ENCODE measurements at regions not wholly inside any gene's neighbourhood (a gene's known extent, or its start where the extent isn't known, plus 50 kb on each side); places are given as distances from the start of the nearest gene placed in this dataset.

DNA sequence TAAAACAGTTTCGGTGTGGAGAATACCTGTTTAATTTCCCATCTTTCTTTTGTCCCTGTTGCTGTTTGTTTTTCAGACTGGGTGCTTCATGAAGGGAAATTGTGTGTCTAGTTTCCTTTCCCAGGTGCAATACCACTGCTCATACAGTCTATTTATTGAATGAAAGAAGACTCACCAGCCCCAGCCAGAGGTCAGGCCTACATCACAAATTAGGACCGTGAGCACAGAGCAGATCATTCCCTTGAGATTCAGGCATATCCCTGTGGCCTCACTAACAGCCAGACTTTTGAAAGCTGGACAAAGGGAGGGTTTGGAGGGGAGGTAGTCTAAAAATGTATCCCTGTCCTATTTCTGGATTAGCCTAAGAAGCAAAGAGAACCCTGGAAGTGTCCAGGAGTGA is 278.9 kb downstream of the IRS1 start:
- intact Hi-C loops (cut with DNase I) = no loop called here
- no peak overlapping the region for H3K27ac ChIP-seq
- no peak overlapping the region for H3K4me3 ChIP-seq
- H3K27me3 ChIP-seq = no peaks in the 10 kb centered on the region
- peaks cover 0 to 4% (median 0%) of the 10 kb centered on the region in 3 donors for H3K9me3 ChIP-seq (replicated peaks in 1 of 3)
- no peaks in the 10 kb centered on the region for H3K36me3 ChIP-seq (replicated peaks in 1 of 2)
- no peak for DNase-seq
- TF ChIP-seq, protein P1, sequence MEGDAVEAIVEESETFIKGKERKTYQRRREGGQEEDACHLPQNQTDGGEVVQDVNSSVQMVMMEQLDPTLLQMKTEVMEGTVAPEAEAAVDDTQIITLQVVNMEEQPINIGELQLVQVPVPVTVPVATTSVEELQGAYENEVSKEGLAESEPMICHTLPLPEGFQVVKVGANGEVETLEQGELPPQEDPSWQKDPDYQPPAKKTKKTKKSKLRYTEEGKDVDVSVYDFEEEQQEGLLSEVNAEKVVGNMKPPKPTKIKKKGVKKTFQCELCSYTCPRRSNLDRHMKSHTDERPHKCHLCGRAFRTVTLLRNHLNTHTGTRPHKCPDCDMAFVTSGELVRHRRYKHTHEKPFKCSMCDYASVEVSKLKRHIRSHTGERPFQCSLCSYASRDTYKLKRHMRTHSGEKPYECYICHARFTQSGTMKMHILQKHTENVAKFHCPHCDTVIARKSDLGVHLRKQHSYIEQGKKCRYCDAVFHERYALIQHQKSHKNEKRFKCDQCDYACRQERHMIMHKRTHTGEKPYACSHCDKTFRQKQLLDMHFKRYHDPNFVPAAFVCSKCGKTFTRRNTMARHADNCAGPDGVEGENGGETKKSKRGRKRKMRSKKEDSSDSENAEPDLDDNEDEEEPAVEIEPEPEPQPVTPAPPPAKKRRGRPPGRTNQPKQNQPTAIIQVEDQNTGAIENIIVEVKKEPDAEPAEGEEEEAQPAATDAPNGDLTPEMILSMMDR (IDR thresholded peaks at IDR 0.05) = no peak
- no peak for TF ChIP-seq POLR2A (IDR thresholded peaks at IDR 0.05)
- 80 to 91% (median 85%) methylated on average over 2 of the region's 2 CpGs for whole genome bisulfite sequencing, 4 donors
- no peaks in the 10 kb centered on the region for H3K4me1 ChIP-seq (replicated peaks in 1 of 2)

GRCh38 chr2:226515344-226516055 is 284.1 kb downstream of the IRS1 start:
- H3K27me3 ChIP-seq = no peaks in the 10 kb centered on the region
- intact Hi-C loops (cut with DNase I) = no loop called here
- H3K36me3 ChIP-seq (replicated peaks in 1 of 2) = no peaks in the 10 kb centered on the region
- H3K27ac ChIP-seq = no peak overlapping the region
- peaks cover 0 to 4% (median 0%) of the 10 kb centered on the region in 3 donors for H3K9me3 ChIP-seq (replicated peaks in 1 of 3)
- no peak overlapping the region for H3K4me3 ChIP-seq
- 78 to 84% (median 82%) methylated on average over 4 of the region's 4 CpGs for WGBS, 4 donors
- no peak for TF ChIP-seq POLR2A (IDR thresholded peaks at IDR 0.05)
- TF ChIP-seq, protein P1 (IDR thresholded peaks at IDR 0.05) = no peak
- no peaks in the 10 kb centered on the region for H3K4me1 ChIP-seq (replicated peaks in 1 of 2)
- DNase-seq = no peak

- peaks cover 0 to 4% (median 0%) of the 10 kb centered on the region in 3 donors for H3K9me3 ChIP-seq (replicated peaks in 1 of 3)
- intact Hi-C loops (cut with DNase I) = no loop called here
- no peaks in the 10 kb centered on the region for H3K27me3 ChIP-seq
- TF ChIP-seq, protein P1 (IDR thresholded peaks at IDR 0.05) = no peak
- no peak for TF ChIP-seq POLR2A (IDR thresholded peaks at IDR 0.05)
- no peak overlapping the region for H3K27ac ChIP-seq
- no peaks in the 10 kb centered on the region for H3K4me1 ChIP-seq (replicated peaks in 1 of 2)
- H3K4me3 ChIP-seq = no peak overlapping the region
- H3K36me3 ChIP-seq (replicated peaks in 1 of 2) = no peaks in the 10 kb centered on the region
- no peak for DNase-seq
- 48 to 98% (median 80%) methylated on average over 1 of the region's 1 CpG for WGBS, 4 donors
Observed at GRCh38 chr2:226514895-226515294, 284.7 kb downstream of the IRS1 start.

DNA sequence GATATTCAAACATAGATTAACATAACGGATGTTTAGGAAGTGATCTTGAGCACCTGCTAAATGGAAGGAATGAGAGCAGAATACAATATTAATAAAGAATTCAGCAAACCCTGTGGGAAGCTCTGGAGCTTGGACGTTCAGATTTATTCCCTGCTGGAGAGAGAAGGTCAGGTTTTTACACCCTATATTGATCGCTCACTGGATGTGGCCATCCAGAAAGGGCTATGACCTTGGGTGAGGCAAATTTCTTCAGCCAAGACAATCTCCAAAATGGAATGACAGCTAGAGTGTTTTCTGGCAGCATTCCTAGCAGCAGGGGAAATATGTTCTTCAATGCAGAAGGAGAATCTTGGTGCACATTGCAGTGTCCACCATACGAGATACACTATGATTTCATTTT is 288.3 kb downstream of the IRS1 start:
- H3K27me3 ChIP-seq = no peaks in the 10 kb centered on the region
- TF ChIP-seq, protein P1 (IDR thresholded peaks at IDR 0.05) = no peak
- no peak for TF ChIP-seq POLR2A (IDR thresholded peaks at IDR 0.05)
- WGBS, 4 donors = 72 to 89% (median 80%) methylated on average over 4 of the region's 4 CpGs
- H3K4me1 ChIP-seq (replicated peaks in 1 of 2) = no peaks in the 10 kb centered on the region
- no peak overlapping the region for H3K27ac ChIP-seq
- no peak for DNase-seq
- H3K36me3 ChIP-seq (replicated peaks in 1 of 2) = no peaks in the 10 kb centered on the region
- no peaks in the 10 kb centered on the region for H3K9me3 ChIP-seq (replicated peaks in 1 of 3)
- intact Hi-C loops (cut with DNase I) = no loop called here
- H3K4me3 ChIP-seq = no peak overlapping the region
